ENCODE measurements at regions not wholly inside any gene's neighbourhood (a gene's known extent, or its start where the extent isn't known, plus 50 kb on each side); places are given as distances from the start of the nearest gene placed in this dataset.

- DNase-seq, result no peak
- 90 to 94% (median 93%) methylated on average over 2 of the region's 2 CpGs for WGBS, 3 donors
- Histone ChIP-seq H3K9me3 (peaks cover 0 to 5% of the 10 kb centered on the region in 2 donors), H3K36me3 (no peaks in the 10 kb centered on the region), H3K27me3 (no peaks in the 10 kb centered on the region), H3K4me3 (no peak overlapping the region), H3K4me1 (ENCODE audit: insufficient read depth) (no peaks in the 10 kb centered on the region), H3K27ac (no peak overlapping the region)
- TF ChIP-seq EP300 (IDR thresholded peaks at IDR 0.05) (no peak), CTCF (IDR thresholded peaks at IDR 0.05) (no peak), POLR2A (IDR thresholded peaks at IDR 0.05) (no peak)
- intact Hi-C loops (cut with DNase I), result no loop called here
Measured at GRCh38 chr12:72093424-72093823, 154.8 kb downstream of the TPH2 start.

GRCh38 chr12:72093930-72094329 is 155.3 kb downstream of the TPH2 start:
- H3K4me1 ChIP-seq (ENCODE audit: insufficient read depth), result no peaks in the 10 kb centered on the region
- H3K27me3 ChIP-seq, result no peaks in the 10 kb centered on the region
- H3K27ac ChIP-seq, result no peak overlapping the region
- intact Hi-C loops (cut with DNase I), result no loop called here
- peaks cover 0 to 5% of the 10 kb centered on the region in 2 donors for H3K9me3 ChIP-seq
- 88 to 95% (median 89%) methylated on average over 2 of the region's 2 CpGs for WGBS, 3 donors
- no peak overlapping the region for H3K4me3 ChIP-seq
- DNase-seq, result no peak
- H3K36me3 ChIP-seq, result no peaks in the 10 kb centered on the region
- no peak for TF ChIP-seq EP300 (IDR thresholded peaks at IDR 0.05)
- no peak for TF ChIP-seq POLR2A (IDR thresholded peaks at IDR 0.05)

- peaks cover 0 to 5% of the 10 kb centered on the region in 2 donors for H3K9me3 ChIP-seq
- no peak for DNase-seq
- TF ChIP-seq EP300 (IDR thresholded peaks at IDR 0.05) (no peak), CTCF (IDR thresholded peaks at IDR 0.05) (no peak), POLR2A (IDR thresholded peaks at IDR 0.05) (no peak)
- H3K27ac ChIP-seq, result no peak overlapping the region
- no peaks in the 10 kb centered on the region for H3K4me1 ChIP-seq (ENCODE audit: insufficient read depth)
- H3K4me3 ChIP-seq, result no peak overlapping the region
- no peaks in the 10 kb centered on the region for H3K36me3 ChIP-seq
- WGBS, 3 donors, result 70 to 85% (median 84%) methylated on average over 2 of the region's 2 CpGs
- intact Hi-C loops (cut with DNase I), result no loop called here
- no peaks in the 10 kb centered on the region for H3K27me3 ChIP-seq
Measured at GRCh38 chr12:72094490-72094889, 155.8 kb downstream of the TPH2 start.

- H3K4me1 ChIP-seq (ENCODE audit: insufficient read depth), result no peaks in the 10 kb centered on the region
- no peak overlapping the region for H3K4me3 ChIP-seq
- no peak overlapping the region for H3K27ac ChIP-seq
- H3K36me3 ChIP-seq, result no peaks in the 10 kb centered on the region
- intact Hi-C loops (cut with DNase I), result no loop called here
- TF ChIP-seq CTCF (IDR thresholded peaks at IDR 0.05) (no peak), POLR2A (IDR thresholded peaks at IDR 0.05) (no peak), EP300 (IDR thresholded peaks at IDR 0.05) (no peak)
- WGBS, 3 donors, result 73 to 80% (median 76%) methylated on average over 1 of the region's 1 CpG
- peaks cover 0 to 5% of the 10 kb centered on the region in 2 donors for H3K9me3 ChIP-seq
- DNase-seq, result no peak
- H3K27me3 ChIP-seq, result no peaks in the 10 kb centered on the region
Measured at GRCh38 chr12:72095025-72095424, 156.4 kb downstream of the TPH2 start.

GRCh38 chr12:72098622-72099021 is 160.0 kb downstream of the TPH2 start:
- no peak overlapping the region for H3K4me3 ChIP-seq
- 61 to 65% (median 62%) methylated on average over 4 of the region's 4 CpGs for WGBS, 3 donors

More at GRCh38 chr12:72098622-72099021, 160.0 kb downstream of the TPH2 start:
- Histone ChIP-seq H3K27ac (no peak overlapping the region), H3K27me3 (no peaks in the 10 kb centered on the region), H3K9me3 (peaks cover 0 to 5% of the 10 kb centered on the region in 2 donors), H3K36me3 (no peaks in the 10 kb centered on the region), H3K4me1 (ENCODE audit: insufficient read depth) (no peaks in the 10 kb centered on the region)
- peak in 1 of 5 donors; percentile 21 for DNase-seq
- TF ChIP-seq EP300 (IDR thresholded peaks at IDR 0.05), result no peak
- TF ChIP-seq CTCF (IDR thresholded peaks at IDR 0.05), result no peak
- no peak for TF ChIP-seq POLR2A (IDR thresholded peaks at IDR 0.05)
- intact Hi-C loops (cut with DNase I), result no loop called here
